HCT116 (cell line): ENCODE measurements at regions not wholly inside any gene's neighbourhood (a gene's known extent, or its start where the extent isn't known, plus 50 kb on each side); places are given as distances from the start of the nearest gene placed in this dataset.
A peak's percentile ranks its signal among the peaks of the same experiment; 100 is the strongest.

Experiments
- ATAC-seq: fragments of 200-7000 bp; cut with Tn5 transposase; 2 replicates; pipeline ENCODE4 v1.9.1; 2020; ENCODE audit warnings: mild to moderate bottlenecking, moderate library complexity
- BruUV-seq: library from RNA; stranded (reverse); fragments of 400-500 nt; replicated peaks from 2 replicates; lab custom pipeline; 2021; lab: Mats Ljungman, UMichigan
- CTCF ChIA-PET: fragments of 300-600 bp; sonication (Branson Sonifier 250); formaldehyde crosslinking; loops from one replicate; lab custom pipeline; 2021; ENCODE audit warnings: antibody characterized with exemption; lab: Charles Lee
- POLR2A ChIA-PET: fragments of 300-600, 350-600 bp; sonication (Branson Sonifier 250); formaldehyde crosslinking; loops from one replicate; lab custom pipeline; 2021; ENCODE audit warnings: antibody characterized with exemption; lab: Charles Lee
- RAD21 ChIA-PET, 2 experiments: fragments of 300-600 bp; sonication (Branson Sonifier 250); formaldehyde crosslinking; loops; one replicate each; lab custom pipeline; 2023; ENCODE audit warnings: low total read pairs in 2 of 2; ENCODE audit not compliant: uncharacterized antibody in 2 of 2, unreplicated experiment in 2 of 2, low non-redundant PET in 1 of 2; lab: Charles Lee
- DNase-seq: peaks from one replicate; pipeline ENCODE4 v3.0.0-alpha.2; 2010; ENCODE audit warnings: low read depth, low spot score
- H2AFZ ChIP-seq: fragments of 200-600 bp; shearing (Covaris generic), sonication (generic); 2 replicates; pipeline ENCODE4 v1.6.1; 2017; ENCODE audit warnings: low read depth, mixed run types, mixed read lengths, antibody characterized with exemption, low read length; ENCODE audit not compliant: poor library complexity, severe bottlenecking
- H3K27ac ChIP-seq: 2 replicates; pipeline ENCODE4 v1.5.1; 2012; ENCODE audit warnings: low read depth, low read length
- H3K27me3 ChIP-seq: fragments of 200-600 bp; sonication (generic); 2 replicates; pipeline ENCODE4 v1.6.1; 2016; ENCODE audit warnings: mixed run types, low read length, mixed read lengths; ENCODE audit not compliant: insufficient read depth
- H3K36me3 ChIP-seq, 2 experiments: fragments of 200-500 bp in 1 of 2; fragments of 200-600 bp in 1 of 2; sonication (Bioruptor generic) in 1 of 2; sonication (generic) in 1 of 2; 2 replicates each; pipeline versions ENCODE4 v1.5.1 to v1.6.1; 2014 to 2016; ENCODE audit warnings: low read length in 2 of 2, inconsistent platforms in 1 of 2, mixed read lengths in 1 of 2, mixed run types in 1 of 2; ENCODE audit not compliant: insufficient read depth in 2 of 2, control insufficient read depth in 1 of 2
- H3K4me1 ChIP-seq, 2 experiments: fragments of 200-600 bp in 1 of 2; sonication (generic) in 1 of 2; 2 replicates each; pipeline versions ENCODE4 v1.5.1 to v1.6.1; 2012 to 2017; ENCODE audit warnings: low read length in 2 of 2, inconsistent platforms in 1 of 2, mild to moderate bottlenecking in 1 of 2, mixed read lengths in 1 of 2, mixed run types in 1 of 2, moderate library complexity in 1 of 2; ENCODE audit not compliant: insufficient read depth in 2 of 2, control insufficient read depth in 1 of 2
- H3K4me2 ChIP-seq: fragments of 200-600 bp; sonication (generic); 2 replicates; pipeline ENCODE4 v1.6.1; 2017; ENCODE audit warnings: mixed run types, low read length, mixed read lengths
- H3K4me3 ChIP-seq, 2 experiments: fragments of 200-600 bp in 1 of 2; sonication (generic) in 1 of 2; replicated peaks in 1 of 2; 2 replicates each; pipeline ENCODE4 v1.5.1; 2011 to 2016; ENCODE audit warnings: low read length in 2 of 2, control low read depth in 1 of 2, low read depth in 1 of 2, mild to moderate bottlenecking in 1 of 2, mixed read lengths in 1 of 2, mixed run types in 1 of 2
- H3K79me2 ChIP-seq: fragments of 200-600 bp; sonication (generic); 2 replicates; pipeline ENCODE4 v1.6.1; 2017; ENCODE audit warnings: mild to moderate bottlenecking, mixed run types, low read length, moderate library complexity, mixed read lengths; ENCODE audit not compliant: insufficient read depth
- H3K9ac ChIP-seq: fragments of 200-600 bp; sonication (generic); 2 replicates; pipeline ENCODE4 v1.6.1; 2016; ENCODE audit warnings: low read length, mixed read lengths
- H3K9me2 ChIP-seq: fragments of 200-600 bp; sonication (generic), shearing (Covaris generic); 2 replicates; pipeline ENCODE4 v1.6.1; 2017; ENCODE audit warnings: mixed run types, mild to moderate bottlenecking, moderate library complexity; ENCODE audit not compliant: insufficient read depth
- H3K9me3 ChIP-seq, 2 experiments: fragments of 200-500 bp in 1 of 2; fragments of 200-600 bp in 1 of 2; sonication (Bioruptor generic) in 1 of 2; sonication (generic) in 1 of 2; 2 replicates each; pipeline ENCODE4 v1.6.1; 2014 to 2017; ENCODE audit warnings: low read length in 2 of 2, mixed read lengths in 2 of 2, inconsistent platforms in 1 of 2, low read depth in 1 of 2, mild to moderate bottlenecking in 1 of 2, mixed run types in 1 of 2, moderate library complexity in 1 of 2; ENCODE audit not compliant: control insufficient read depth in 1 of 2, insufficient read depth in 1 of 2
- H4K20me1 ChIP-seq: fragments of 200-600 bp; sonication (generic), shearing (Covaris generic); 2 replicates; pipeline ENCODE4 v1.6.1; 2017; ENCODE audit warnings: mixed run types, mild to moderate bottlenecking, moderate library complexity; ENCODE audit not compliant: insufficient read depth
- JUND ChIP-seq: IDR thresholded peaks from 2 replicates; pipeline ENCODE4 v1.6.1; 2012
- POLR2AphosphoS5 ChIP-seq: IDR thresholded peaks from 2 replicates; pipeline ENCODE4 v1.6.1; 2011; ENCODE audit warnings: mild to moderate bottlenecking, low read depth, low read length, moderate library complexity
- RAD21 ChIP-seq: IDR thresholded peaks from 2 replicates; pipeline ENCODE4 v1.6.1; 2012; ENCODE audit warnings: low read depth, mild to moderate bottlenecking
- ZNF274 ChIP-seq: fragments of 200-500 bp; sonication (Bioruptor generic); IDR thresholded peaks from 2 replicates; pipeline ENCODE4 v1.6.1; 2014; ENCODE audit warnings: mild to moderate bottlenecking, low read depth, low read length, inconsistent platforms
- intact Hi-C: fragments of 100-400 bp; cut with micrococcal nuclease; formaldehyde crosslinking; loops from 2 replicates; pipeline ENCODE4 v1.10.0; 2022
- TF ChIP-seq, protein P1 (sequence below), 3 experiments: fragments of 200-600 bp in 1 of 3; sonication (generic) in 1 of 3; IDR thresholded peaks in 2 of 3; conservative IDR thresholded peaks in 1 of 3; 2 replicates each; pipeline ENCODE4 v1.5.1; 2012 to 2017; ENCODE audit warnings: low read depth in 2 of 3, low read length in 2 of 3, antibody characterized with exemption in 1 of 3, borderline replicate concordance in 1 of 3, control low read depth in 1 of 3, mild to moderate bottlenecking in 1 of 3, mixed read lengths in 1 of 3, mixed run types in 1 of 3, moderate library complexity in 1 of 3; ENCODE audit not compliant: insufficient read depth in 1 of 3
- TF ChIP-seq, protein P2 (sequence below): IDR thresholded peaks from 2 replicates; pipeline ENCODE4 v1.6.1; 2012

DNA sequence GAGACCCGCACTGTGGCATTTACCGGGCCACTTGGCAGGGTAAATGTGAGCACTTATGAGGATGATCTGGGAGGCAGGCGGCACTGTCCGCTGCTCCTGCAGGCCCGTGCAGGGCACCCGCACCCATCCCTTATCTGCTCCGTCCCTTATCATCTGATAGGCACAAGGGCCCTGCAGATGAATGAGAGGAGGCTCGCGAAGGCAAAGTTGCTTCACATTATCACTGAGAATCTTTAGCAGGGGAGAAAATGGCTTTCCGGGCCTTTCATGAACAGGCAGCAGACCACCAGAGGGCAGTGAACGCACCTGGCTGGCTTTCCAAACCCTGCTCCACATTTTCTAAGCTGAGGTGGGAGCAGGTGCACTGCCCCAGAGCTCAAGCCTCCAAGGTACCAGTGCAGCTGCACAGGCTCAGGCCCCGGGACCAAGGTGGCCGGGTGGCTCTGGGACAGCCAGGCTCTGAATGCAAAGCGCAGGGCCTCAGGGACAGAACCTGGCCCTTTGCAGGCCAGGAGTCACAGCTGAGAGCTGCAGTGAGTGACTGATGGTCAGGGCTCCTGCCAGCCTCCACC lies 165.6 kb downstream of the SHANK2 start:
- no TSS peak for BruUV-seq
- Histone ChIP-seq H3K79me2 (no peaks in the 10 kb centered on the region), H3K4me3 (no peak overlapping the region), H3K4me1 (no peaks in the 10 kb centered on the region), H3K27me3 (no peaks in the 10 kb centered on the region), H3K9me2 (no peaks in the 10 kb centered on the region)
- TF ChIP-seq RAD21, result peak; percentile 67
- no peak for TF ChIP-seq POLR2AphosphoS5
- TF ChIP-seq, protein P1, sequence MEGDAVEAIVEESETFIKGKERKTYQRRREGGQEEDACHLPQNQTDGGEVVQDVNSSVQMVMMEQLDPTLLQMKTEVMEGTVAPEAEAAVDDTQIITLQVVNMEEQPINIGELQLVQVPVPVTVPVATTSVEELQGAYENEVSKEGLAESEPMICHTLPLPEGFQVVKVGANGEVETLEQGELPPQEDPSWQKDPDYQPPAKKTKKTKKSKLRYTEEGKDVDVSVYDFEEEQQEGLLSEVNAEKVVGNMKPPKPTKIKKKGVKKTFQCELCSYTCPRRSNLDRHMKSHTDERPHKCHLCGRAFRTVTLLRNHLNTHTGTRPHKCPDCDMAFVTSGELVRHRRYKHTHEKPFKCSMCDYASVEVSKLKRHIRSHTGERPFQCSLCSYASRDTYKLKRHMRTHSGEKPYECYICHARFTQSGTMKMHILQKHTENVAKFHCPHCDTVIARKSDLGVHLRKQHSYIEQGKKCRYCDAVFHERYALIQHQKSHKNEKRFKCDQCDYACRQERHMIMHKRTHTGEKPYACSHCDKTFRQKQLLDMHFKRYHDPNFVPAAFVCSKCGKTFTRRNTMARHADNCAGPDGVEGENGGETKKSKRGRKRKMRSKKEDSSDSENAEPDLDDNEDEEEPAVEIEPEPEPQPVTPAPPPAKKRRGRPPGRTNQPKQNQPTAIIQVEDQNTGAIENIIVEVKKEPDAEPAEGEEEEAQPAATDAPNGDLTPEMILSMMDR (IDR thresholded peaks at IDR 0.05 in 2 of 3, conservative IDR thresholded peaks at IDR 0.05 in 1 of 3; ENCODE audit: borderline replicate concordance in 1 of 3, insufficient read depth in 1 of 3, low read depth in 2 of 3, low read length in 2 of 3), result peak; percentile 52 to 72 (median 60); a peak in 5 of 6 replicates
- no peak for TF ChIP-seq ZNF274
- TF ChIP-seq, all 23 proteins: peak for 2
- intact Hi-C loops, result loop anchor here (1.0 kb wide), 3 partner anchors 257 to 334 kb away; no protein-coding TSS in a partner anchor
- Histone ChIP-seq H3K27ac (no peak overlapping the region), H3K4me2 (no peak overlapping the region), H4K20me1 (no peaks in the 10 kb centered on the region), H3K9me3 (no peaks in the 10 kb centered on the region), H2AFZ (no peak overlapping the region), H3K36me3 (no peaks in the 10 kb centered on the region), H3K9ac (no peak overlapping the region)
- RAD21 ChIA-PET, result interaction anchor here in 1 of 2 experiments (0.9 kb wide), 1 partner anchor 340 kb away, joined by 3 read pairs; no protein-coding TSS in a partner anchor
- POLR2A ChIA-PET, result no interaction called here
- CTCF ChIA-PET, result interaction anchor here (0.6 to 2.0 kb wide), 10 partner anchors 9 to 366 kb away, joined by 3 to 12 read pairs (median 4); partner anchors contain the start of genes NADSYN1 and SHANK2
- ATAC-seq (peak; percentile 82), DNase-seq (no peak)

DNA sequence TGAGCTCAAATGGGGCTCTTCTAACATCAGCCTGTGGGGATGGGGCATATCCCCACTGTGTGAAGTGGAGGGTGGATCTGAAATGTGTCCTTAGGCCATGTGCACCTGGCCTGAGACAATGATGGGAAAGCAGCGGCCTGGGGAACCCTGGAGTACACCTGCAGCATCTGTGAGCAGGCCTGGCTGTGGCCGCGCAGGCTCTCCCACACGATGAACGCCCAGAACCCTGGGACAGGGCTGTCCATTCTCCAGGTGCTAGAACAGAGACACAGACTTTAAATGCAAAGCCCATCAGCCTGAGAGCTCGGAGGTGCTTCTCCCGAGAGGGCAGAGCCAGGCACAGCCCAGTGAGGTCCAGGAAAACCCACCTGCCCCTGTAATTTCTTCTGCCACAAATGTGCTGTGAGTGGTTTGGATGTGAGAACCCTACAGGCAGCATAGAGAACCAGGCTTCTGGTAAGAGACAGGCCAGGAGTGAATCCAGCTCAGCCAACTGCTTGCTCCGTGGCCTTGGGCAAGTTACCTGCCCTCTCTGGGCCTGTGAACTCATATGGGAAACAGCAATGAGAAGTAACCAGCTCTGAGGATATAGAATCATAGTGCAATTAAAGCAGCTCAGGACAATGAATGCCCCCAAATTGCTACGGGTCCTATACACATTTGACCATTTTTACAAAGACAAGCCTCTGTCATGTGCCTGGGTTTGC lies 167.9 kb downstream of the SHANK2 start:
- Histone ChIP-seq H3K9me3 (no peaks in the 10 kb centered on the region), H3K27ac (no peak overlapping the region), H3K9me2 (no peaks in the 10 kb centered on the region), H3K27me3 (no peaks in the 10 kb centered on the region), H3K9ac (no peak overlapping the region), H3K4me1 (no peaks in the 10 kb centered on the region), H3K36me3 (no peaks in the 10 kb centered on the region), H2AFZ (no peak overlapping the region), H4K20me1 (no peaks in the 10 kb centered on the region), H3K4me2 (no peak overlapping the region), H3K4me3 (no peak overlapping the region), H3K79me2 (no peaks in the 10 kb centered on the region)
- BruUV-seq, result no TSS peak
- CTCF ChIA-PET, result no interaction called here
- no peak for TF ChIP-seq RAD21
- no peak for TF ChIP-seq JUND
- TF ChIP-seq, protein P2, sequence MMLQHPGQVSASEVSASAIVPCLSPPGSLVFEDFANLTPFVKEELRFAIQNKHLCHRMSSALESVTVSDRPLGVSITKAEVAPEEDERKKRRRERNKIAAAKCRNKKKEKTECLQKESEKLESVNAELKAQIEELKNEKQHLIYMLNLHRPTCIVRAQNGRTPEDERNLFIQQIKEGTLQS, result no peak
- ATAC-seq (no peak), DNase-seq (no peak)
- RAD21 ChIA-PET, result no interaction called here
- POLR2A ChIA-PET, result no interaction called here
- intact Hi-C loops, result no loop called here
